Mesendoderm (in vitro differentiated cells): ENCODE measurements at regions not wholly inside any gene's neighbourhood (a gene's known extent, or its start where the extent isn't known, plus 50 kb on each side); places are given as distances from the start of the nearest gene placed in this dataset.
A peak's percentile ranks its signal among the peaks of the same experiment; 100 is the strongest.

Experiments
- DNase-seq: peaks from one replicate; pipeline ENCODE4 v3.0.0; 2013
- H2AK5ac ChIP-seq: 2 replicates; pipeline ENCODE4 v1.6.1; 2013; ENCODE audit warnings: low read length, inconsistent platforms
- H2BK120ac ChIP-seq: 2 replicates; pipeline ENCODE4 v1.6.1; 2013; ENCODE audit warnings: low read depth, mild to moderate bottlenecking, low read length, moderate library complexity, mixed read lengths
- H2BK15ac ChIP-seq: replicated peaks from 2 replicates; pipeline ENCODE4 v1.6.1; 2013; ENCODE audit warnings: low read depth, mild to moderate bottlenecking, moderate library complexity
- H2BK5ac ChIP-seq: 2 replicates; pipeline ENCODE4 v1.6.1; 2013; ENCODE audit warnings: low read length, inconsistent platforms
- H3K18ac ChIP-seq: 2 replicates; pipeline ENCODE4 v1.6.1; 2013; ENCODE audit warnings: mild to moderate bottlenecking, low read length, mixed read lengths
- H3K23ac ChIP-seq: one replicate; pipeline ENCODE4 v1.6.1; 2013; ENCODE audit warnings: low read length
- H3K27ac ChIP-seq: 2 replicates; pipeline ENCODE4 v1.5.1; 2013; ENCODE audit warnings: low read depth, mild to moderate bottlenecking, inconsistent platforms, low read length, moderate library complexity
- H3K27me3 ChIP-seq: 2 replicates; pipeline ENCODE4 v1.6.1; 2013; ENCODE audit warnings: low read length, control low read depth, mild to moderate bottlenecking, inconsistent platforms; ENCODE audit not compliant: insufficient read depth, poor library complexity
- H3K36me3 ChIP-seq: 2 replicates; pipeline ENCODE4 v1.6.1; 2013; ENCODE audit warnings: low read length, inconsistent platforms; ENCODE audit not compliant: control insufficient read depth, insufficient read depth
- H3K4ac ChIP-seq: one replicate; pipeline ENCODE4 v1.6.1; 2013; ENCODE audit warnings: low read depth, mild to moderate bottlenecking, low read length, moderate library complexity
- H3K4me1 ChIP-seq: 2 replicates; pipeline ENCODE4 v1.6.1; 2013; ENCODE audit warnings: low read depth, low read length, inconsistent platforms; ENCODE audit not compliant: control insufficient read depth
- H3K4me2 ChIP-seq: 2 replicates; pipeline ENCODE4 v1.6.1; 2013; ENCODE audit warnings: low read length
- H3K4me3 ChIP-seq: 2 replicates; pipeline ENCODE4 v1.5.1; 2013; ENCODE audit warnings: mild to moderate bottlenecking, low read length
- H3K56ac ChIP-seq: one replicate; pipeline ENCODE4 v1.6.1; 2013; ENCODE audit warnings: low read length
- H3K79me1 ChIP-seq: 2 replicates; pipeline ENCODE4 v1.6.1; 2013; ENCODE audit warnings: low read length, inconsistent platforms
- H3K79me2 ChIP-seq: 2 replicates; pipeline ENCODE4 v1.6.1; 2013; ENCODE audit warnings: mild to moderate bottlenecking, low read length; ENCODE audit not compliant: control insufficient read depth, insufficient read depth
- H3K9ac ChIP-seq: 2 replicates; pipeline ENCODE4 v1.6.1; 2013; ENCODE audit warnings: low read length, inconsistent platforms
- H4K5ac ChIP-seq: one replicate; pipeline ENCODE4 v1.6.1; 2013; ENCODE audit warnings: low read length
- H4K8ac ChIP-seq: one replicate; pipeline ENCODE4 v1.6.1; 2013; ENCODE audit warnings: low read depth, mild to moderate bottlenecking, control low read depth, low read length, moderate library complexity
- WGBS: extraction: QIAGEN DNeasy Blood & Tissue Kit; methylation state at CpG from one replicate; pipeline ENCODE4 v1.1.7; 2013; ENCODE audit warnings: low lambda C conversion rate, missing lambda C conversion rate; ENCODE audit not compliant: insufficient coverage; ENCODE audit errors: extremely low coverage; 5-methylcytosine and 5-hydroxymethylcytosine counted together

DNA sequence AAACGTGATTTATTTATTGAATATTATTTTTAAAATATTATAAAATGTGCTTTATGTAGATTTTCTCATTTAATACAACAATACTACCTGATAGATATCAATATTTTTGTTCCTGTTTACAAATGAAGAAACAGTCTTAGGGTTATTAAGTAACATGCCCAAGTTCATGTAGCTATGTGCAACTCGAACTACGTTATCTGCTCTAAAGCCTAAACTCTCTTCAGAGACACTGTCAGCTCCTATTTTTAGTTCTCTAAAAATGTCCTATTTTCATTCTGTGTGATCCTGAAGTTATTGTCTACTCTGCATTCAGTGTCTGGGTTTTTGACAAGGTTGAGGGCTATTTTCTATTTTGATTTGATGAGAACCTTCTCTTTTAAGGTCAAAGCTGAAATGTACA lies 550.1 kb upstream of the B3GALT2 start:
- no peaks in the 10 kb centered on the region for H3K4me1 ChIP-seq
- no peaks in the 10 kb centered on the region for H3K79me2 ChIP-seq
- WGBS, result 100% methylated on average over 1 of the region's 3 CpGs
- H3K4ac ChIP-seq, result no peak overlapping the region
- no peak overlapping the region for H3K4me2 ChIP-seq
- H4K8ac ChIP-seq, result no peak overlapping the region
- H3K4me3 ChIP-seq, result no peak overlapping the region
- H3K27ac ChIP-seq, result no peak overlapping the region
- no peak overlapping the region for H2BK120ac ChIP-seq
- H3K27me3 ChIP-seq, result no peaks in the 10 kb centered on the region
- no peaks in the 10 kb centered on the region for H3K36me3 ChIP-seq
- no peak overlapping the region for H3K18ac ChIP-seq
- no peak overlapping the region for H3K23ac ChIP-seq
- no peak overlapping the region for H2BK15ac ChIP-seq
- H3K56ac ChIP-seq, result no peak overlapping the region
- H3K9ac ChIP-seq, result no peak overlapping the region
- H2BK5ac ChIP-seq, result no peak overlapping the region
- no peaks in the 10 kb centered on the region for H3K79me1 ChIP-seq
- H4K5ac ChIP-seq, result no peak overlapping the region
- no peak for DNase-seq
- no peak overlapping the region for H2AK5ac ChIP-seq

DNA sequence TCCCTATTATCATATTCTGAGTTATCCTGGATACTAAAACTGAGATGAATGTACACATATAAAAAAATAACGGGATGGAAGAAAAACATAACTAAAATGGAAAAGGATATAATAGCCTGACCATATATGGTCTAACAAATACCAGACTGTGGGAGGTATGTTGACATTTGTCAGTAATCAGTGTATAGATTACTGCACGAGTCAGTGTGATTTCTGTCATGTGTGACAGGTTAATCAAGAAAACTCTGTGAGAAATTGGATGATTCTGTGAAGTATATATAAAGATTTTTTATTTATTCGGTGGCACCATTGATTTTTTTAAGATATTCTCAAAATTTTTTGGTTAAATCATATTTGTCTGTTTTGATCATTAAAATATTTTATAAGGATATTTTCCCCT lies 547.3 kb upstream of the B3GALT2 start:
- H3K23ac ChIP-seq, result no peak overlapping the region
- no peaks in the 10 kb centered on the region for H3K27me3 ChIP-seq
- H3K36me3 ChIP-seq, result no peaks in the 10 kb centered on the region
- no peaks in the 10 kb centered on the region for H3K4me1 ChIP-seq
- no peak overlapping the region for H3K27ac ChIP-seq
- H2AK5ac ChIP-seq, result no peak overlapping the region
- H3K18ac ChIP-seq, result no peak overlapping the region
- H3K4ac ChIP-seq, result no peak overlapping the region
- 100% methylated on average over 1 of the region's 3 CpGs for WGBS
- H4K5ac ChIP-seq, result no peak overlapping the region
- no peak overlapping the region for H3K9ac ChIP-seq
- no peak overlapping the region for H3K4me2 ChIP-seq
- no peak for DNase-seq
- H3K56ac ChIP-seq, result no peak overlapping the region
- H3K79me2 ChIP-seq, result no peaks in the 10 kb centered on the region
- H2BK120ac ChIP-seq, result no peak overlapping the region
- no peak overlapping the region for H3K4me3 ChIP-seq
- H3K79me1 ChIP-seq, result no peaks in the 10 kb centered on the region
- no peak overlapping the region for H4K8ac ChIP-seq
- H2BK5ac ChIP-seq, result no peak overlapping the region
- H2BK15ac ChIP-seq, result no peak overlapping the region

DNA sequence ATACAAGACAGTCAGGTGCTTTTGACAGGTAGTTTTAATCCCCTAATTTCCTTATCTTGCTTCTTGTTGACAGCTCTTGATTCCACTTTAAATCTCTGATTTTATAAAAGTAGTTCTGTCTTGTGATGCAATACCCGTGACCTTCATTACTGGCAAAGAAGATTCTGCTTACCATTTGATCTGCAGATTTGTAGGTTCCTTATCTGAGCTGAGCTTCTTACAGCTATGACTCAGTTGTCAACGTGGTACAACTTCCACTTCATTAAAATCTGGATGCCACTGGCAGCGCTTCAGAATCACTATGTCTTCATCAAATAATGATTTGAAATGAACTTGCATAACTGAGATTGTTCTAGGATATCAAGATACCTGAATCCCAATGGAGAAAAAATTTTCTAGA lies 543.6 kb upstream of the B3GALT2 start:
- Histone ChIP-seq H2BK120ac (no peak overlapping the region), H3K27ac (no peak overlapping the region)

DNA sequence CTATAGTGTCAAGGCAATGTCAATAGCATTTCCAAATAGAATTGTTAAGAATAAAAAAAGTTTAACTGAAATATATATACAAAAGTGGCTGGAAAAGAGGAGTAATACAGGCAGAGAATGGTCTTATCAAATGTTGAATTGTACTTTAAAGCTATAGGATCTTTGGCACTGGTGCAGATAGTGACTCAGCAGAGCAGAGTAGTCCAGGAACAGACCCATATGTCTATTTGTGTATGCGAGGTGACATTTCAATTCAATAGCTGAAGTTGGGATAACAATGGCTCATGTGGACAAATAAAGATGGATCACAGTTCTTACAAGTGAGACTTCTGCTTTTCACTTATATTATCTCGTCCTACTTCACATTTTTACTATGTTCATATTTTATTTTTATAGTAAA lies 543.0 kb upstream of the B3GALT2 start:
- Histone ChIP-seq H3K4me3 (no peak overlapping the region), H3K23ac (no peak overlapping the region), H3K79me1 (no peaks in the 10 kb centered on the region), H3K27me3 (no peaks in the 10 kb centered on the region), H3K56ac (no peak overlapping the region), H3K4me2 (no peak overlapping the region), H4K5ac (no peak overlapping the region), H3K9ac (no peak overlapping the region), H3K79me2 (no peaks in the 10 kb centered on the region), H3K18ac (no peak overlapping the region), H3K4me1 (no peaks in the 10 kb centered on the region), H4K8ac (no peak overlapping the region), H2AK5ac (no peak overlapping the region), H2BK5ac (no peak overlapping the region), H3K27ac (no peak overlapping the region), H2BK15ac (no peak overlapping the region), H2BK120ac (no peak overlapping the region), H3K4ac (no peak overlapping the region), H3K36me3 (no peaks in the 10 kb centered on the region)
- no CpG with 5 or more reads among the region's 2 CpGs for WGBS
- no peak for DNase-seq

More for the DNA sequence above, 543.6 kb upstream of the B3GALT2 start:
- Histone ChIP-seq H3K27me3 (no peaks in the 10 kb centered on the region), H3K36me3 (no peaks in the 10 kb centered on the region), H2AK5ac (no peak overlapping the region), H3K9ac (no peak overlapping the region), H3K4me2 (no peak overlapping the region), H3K79me2 (no peaks in the 10 kb centered on the region), H4K5ac (no peak overlapping the region), H3K18ac (no peak overlapping the region), H2BK5ac (no peak overlapping the region), H3K79me1 (no peaks in the 10 kb centered on the region), H4K8ac (no peak overlapping the region), H3K4me1 (no peaks in the 10 kb centered on the region), H3K4ac (no peak overlapping the region), H3K4me3 (no peak overlapping the region), H3K23ac (no peak overlapping the region), H2BK15ac (no peak overlapping the region), H3K56ac (no peak overlapping the region)
- WGBS, result no CpG with 5 or more reads among the region's 3 CpGs
- DNase-seq, result no peak

DNA sequence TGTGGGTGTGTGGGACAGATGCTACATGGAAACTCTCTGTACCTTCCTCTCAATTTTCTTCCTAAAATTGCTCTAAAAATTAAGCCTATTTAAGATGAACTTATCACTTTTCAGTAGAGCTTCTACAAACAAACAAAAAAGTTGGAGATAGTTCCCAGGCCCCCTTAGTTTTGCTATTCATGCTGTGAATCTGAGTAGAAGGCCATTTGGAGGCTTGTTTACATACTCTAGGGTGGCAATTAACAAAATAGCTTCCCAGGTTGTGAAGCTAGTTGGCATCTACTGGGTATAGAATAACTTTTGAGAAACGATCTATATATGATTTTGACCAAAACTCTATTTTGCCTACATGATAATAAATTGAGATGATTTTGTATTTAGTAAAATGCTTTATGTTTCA lies 541.4 kb upstream of the B3GALT2 start:
- Histone ChIP-seq H3K56ac (no peak overlapping the region), H3K9ac (no peak overlapping the region), H3K79me2 (no peaks in the 10 kb centered on the region), H2BK120ac (no peak overlapping the region), H3K27me3 (no peaks in the 10 kb centered on the region), H3K4ac (no peak overlapping the region), H3K36me3 (no peaks in the 10 kb centered on the region), H3K4me2 (no peak overlapping the region), H2BK15ac (no peak overlapping the region), H3K18ac (no peak overlapping the region), H4K8ac (no peak overlapping the region), H3K23ac (no peak overlapping the region), H3K79me1 (no peaks in the 10 kb centered on the region), H4K5ac (no peak overlapping the region), H3K27ac (no peak overlapping the region), H2BK5ac (no peak overlapping the region), H3K4me1 (no peaks in the 10 kb centered on the region), H3K4me3 (no peak overlapping the region), H2AK5ac (no peak overlapping the region)
- DNase-seq, result peak; percentile 2
- no CpG with 5 or more reads among the region's 1 CpG for WGBS

DNA sequence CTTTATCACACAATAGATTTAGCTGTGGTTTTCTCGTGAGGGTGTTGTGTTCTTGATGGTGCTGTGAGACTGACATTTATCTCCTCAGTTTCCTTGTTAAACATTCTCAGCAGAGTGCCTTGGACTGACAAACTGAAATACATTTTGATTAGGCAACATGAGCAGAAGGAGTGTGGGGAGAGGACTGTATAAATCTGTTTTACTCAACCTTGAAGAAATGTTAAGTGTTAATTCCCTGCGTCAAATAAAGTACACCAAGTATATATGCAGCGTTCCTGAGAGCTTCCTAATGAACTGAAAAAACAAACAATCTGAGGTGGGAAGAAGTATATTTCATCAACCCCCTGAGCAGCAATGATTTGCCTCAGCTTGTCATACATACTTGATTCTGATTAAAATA lies 540.3 kb upstream of the B3GALT2 start:
- no peak for DNase-seq
- no peaks in the 10 kb centered on the region for H3K79me2 ChIP-seq
- H3K4me3 ChIP-seq, result no peak overlapping the region
- no peak overlapping the region for H3K4ac ChIP-seq
- H3K4me2 ChIP-seq, result no peak overlapping the region
- H3K36me3 ChIP-seq, result no peaks in the 10 kb centered on the region
- no peak overlapping the region for H3K27ac ChIP-seq
- no peak overlapping the region for H3K9ac ChIP-seq
- no peak overlapping the region for H3K56ac ChIP-seq
- no peak overlapping the region for H3K18ac ChIP-seq
- no CpG with 5 or more reads among the region's 3 CpGs for WGBS
- H3K4me1 ChIP-seq, result no peaks in the 10 kb centered on the region
- no peak overlapping the region for H4K8ac ChIP-seq
- H2BK15ac ChIP-seq, result no peak overlapping the region
- H2BK120ac ChIP-seq, result no peak overlapping the region
- no peaks in the 10 kb centered on the region for H3K79me1 ChIP-seq
- no peak overlapping the region for H2AK5ac ChIP-seq
- H4K5ac ChIP-seq, result no peak overlapping the region
- no peaks in the 10 kb centered on the region for H3K27me3 ChIP-seq
- H3K23ac ChIP-seq, result no peak overlapping the region
- no peak overlapping the region for H2BK5ac ChIP-seq
